Prostate gland (tissue), 2 donors: ENCODE measurements at regions not wholly inside any gene's neighbourhood (a gene's known extent, or its start where the extent isn't known, plus 50 kb on each side); places are given as distances from the start of the nearest gene placed in this dataset.

Source experiments
- POLR2A ChIP-seq: fragments of 450-650 bp; IDR thresholded peaks from one replicate; pipeline ENCODE4 v1.6.1; 2016; ENCODE audit warnings: antibody characterized with exemption, mild to moderate bottlenecking
- POLR2AphosphoS5 ChIP-seq: sonication (generic); formaldehyde crosslinking; IDR thresholded peaks from one replicate; pipeline ENCODE4 v1.6.1; 2017; ENCODE audit warnings: antibody characterized with exemption
- TF ChIP-seq, protein P1 (sequence below), 4 experiments: fragments of 200-600 bp in 2 of 4; fragments of 450-650 bp in 2 of 4; sonication (generic) in 2 of 4; IDR thresholded peaks; 1 replicate in 3 of 4; 2 replicates in 1 of 4; pipeline ENCODE4 v1.5.1; 2016 to 2019; ENCODE audit warnings: antibody characterized with exemption in 4 of 4, mild to moderate bottlenecking in 2 of 4, moderate library complexity in 2 of 4

DNA sequence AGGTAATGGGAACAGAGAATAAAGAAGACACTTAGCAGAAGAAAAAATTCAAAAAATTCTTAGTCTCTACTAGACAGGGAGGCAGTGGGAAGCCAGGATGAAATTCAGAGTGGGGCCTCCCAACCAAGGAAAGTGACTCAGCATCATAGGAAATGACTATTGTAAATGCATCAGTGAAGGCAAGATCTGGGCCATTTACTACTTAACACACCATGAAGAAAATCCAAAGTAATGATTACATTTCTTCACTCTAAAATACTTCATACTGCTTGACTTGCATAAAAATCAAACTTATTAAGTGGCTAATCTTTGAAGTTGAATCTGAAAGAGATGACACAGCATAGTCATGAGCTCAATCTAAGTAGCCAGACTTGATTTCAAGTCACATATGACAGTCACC is 405.8 kb upstream of the SLC39A10 start:
- TF ChIP-seq POLR2AphosphoS5, result no peak
- TF ChIP-seq, protein P1, sequence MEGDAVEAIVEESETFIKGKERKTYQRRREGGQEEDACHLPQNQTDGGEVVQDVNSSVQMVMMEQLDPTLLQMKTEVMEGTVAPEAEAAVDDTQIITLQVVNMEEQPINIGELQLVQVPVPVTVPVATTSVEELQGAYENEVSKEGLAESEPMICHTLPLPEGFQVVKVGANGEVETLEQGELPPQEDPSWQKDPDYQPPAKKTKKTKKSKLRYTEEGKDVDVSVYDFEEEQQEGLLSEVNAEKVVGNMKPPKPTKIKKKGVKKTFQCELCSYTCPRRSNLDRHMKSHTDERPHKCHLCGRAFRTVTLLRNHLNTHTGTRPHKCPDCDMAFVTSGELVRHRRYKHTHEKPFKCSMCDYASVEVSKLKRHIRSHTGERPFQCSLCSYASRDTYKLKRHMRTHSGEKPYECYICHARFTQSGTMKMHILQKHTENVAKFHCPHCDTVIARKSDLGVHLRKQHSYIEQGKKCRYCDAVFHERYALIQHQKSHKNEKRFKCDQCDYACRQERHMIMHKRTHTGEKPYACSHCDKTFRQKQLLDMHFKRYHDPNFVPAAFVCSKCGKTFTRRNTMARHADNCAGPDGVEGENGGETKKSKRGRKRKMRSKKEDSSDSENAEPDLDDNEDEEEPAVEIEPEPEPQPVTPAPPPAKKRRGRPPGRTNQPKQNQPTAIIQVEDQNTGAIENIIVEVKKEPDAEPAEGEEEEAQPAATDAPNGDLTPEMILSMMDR (IDR thresholded peaks at IDR 0.05), result no peak
- no peak for TF ChIP-seq POLR2A
